ENCODE measurements at regions not wholly inside any gene's neighbourhood (a gene's known extent, or its start where the extent isn't known, plus 50 kb on each side); places are given as distances from the start of the nearest gene placed in this dataset.
"Not testable (repeated sequence)": the region's sequence is repeated elsewhere in the genome, so short reads cannot be mapped to it uniquely, and the experiment has no call there.

DNA sequence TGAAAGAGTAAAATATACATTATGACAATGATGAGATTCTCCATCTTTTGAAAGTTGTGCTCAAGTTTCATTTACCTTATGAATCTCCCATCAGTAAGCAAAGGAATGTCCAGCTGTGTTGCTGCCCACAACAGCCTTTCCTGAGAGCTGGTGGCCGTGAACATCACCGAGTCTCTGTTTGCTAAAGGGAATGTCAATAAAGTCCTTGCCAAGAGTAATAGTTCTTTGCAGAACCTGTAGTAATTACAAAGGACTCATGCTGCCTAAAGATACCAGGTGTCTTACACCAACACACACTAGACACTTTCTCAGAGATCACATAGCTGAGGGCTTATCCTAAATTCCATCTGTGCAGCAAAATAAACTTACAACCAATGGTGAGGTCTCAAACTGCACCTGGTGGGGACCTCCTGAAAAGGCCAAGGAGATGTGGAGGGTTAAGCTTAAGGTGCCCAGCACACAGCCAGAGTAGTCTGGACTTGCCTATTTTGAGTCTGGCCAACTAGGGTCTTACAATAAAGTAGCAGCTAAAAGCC lies 111.1 kb upstream of the DAPK1 start:
- Histone ChIP-seq H4K12ac (ENCODE audit: low read depth, low read length) (no peak overlapping the region), H3K36me3 (ENCODE audit: control insufficient read depth in 1 of 2, insufficient read depth in 2 of 2, low read length in 2 of 2) (no peaks in the 10 kb centered on the region)

DNA sequence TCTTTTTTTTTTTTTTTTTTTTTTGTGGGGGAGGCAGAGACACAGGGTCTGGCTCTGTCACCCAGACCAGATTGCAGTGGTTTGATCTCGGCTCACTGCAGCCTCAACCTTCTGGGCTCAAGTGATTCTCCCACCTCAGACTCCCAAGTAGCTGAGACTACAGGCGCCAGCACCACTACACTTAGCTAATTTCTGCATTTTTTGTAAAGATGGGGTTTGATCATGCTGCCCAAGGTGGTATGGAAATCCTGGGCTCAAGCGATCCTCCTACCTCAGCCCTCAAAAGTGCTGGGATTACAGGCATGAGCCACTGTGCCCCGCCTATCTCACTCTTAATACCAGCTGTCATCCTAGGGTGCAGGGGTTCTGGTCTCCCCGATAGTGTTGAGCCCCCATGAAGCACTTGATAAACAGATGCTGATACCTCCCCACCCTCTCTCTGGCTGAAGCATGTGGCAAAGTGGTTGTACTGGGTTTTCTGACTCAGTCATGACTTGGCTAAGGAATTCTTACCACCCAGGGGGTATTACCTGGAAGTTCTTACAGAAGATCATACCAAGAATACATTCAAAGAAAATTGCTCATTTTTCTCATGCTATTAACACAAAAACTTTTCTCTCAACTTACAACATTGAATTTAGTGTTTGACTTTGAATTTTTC lies 110.2 kb upstream of the DAPK1 start:
- no peak overlapping the region for H3K14ac ChIP-seq (ENCODE audit: low read length)
- whole genome bisulfite sequencing (ENCODE audit: extremely low coverage, insufficient coverage, insufficient read length): no CpG with 5 or more reads among the region's 5 CpGs
- no peaks in the 10 kb centered on the region for H3K79me2 ChIP-seq (ENCODE audit: control insufficient read depth, insufficient read depth, low read length, poor library complexity)
- no peak overlapping the region for H3K23ac ChIP-seq (ENCODE audit: low read length)
- H3K36me3 ChIP-seq (ENCODE audit: control insufficient read depth in 1 of 2, insufficient read depth in 2 of 2, low read length in 2 of 2): no peaks in the 10 kb centered on the region
- H4K91ac ChIP-seq (ENCODE audit: low read depth, low read length): no peak overlapping the region
- H3K18ac ChIP-seq (ENCODE audit: low read length): no peak overlapping the region
- H4K12ac ChIP-seq (ENCODE audit: low read depth, low read length): no peak overlapping the region
- no peaks in the 10 kb centered on the region for H3K9me3 ChIP-seq (ENCODE audit: insufficient read depth, low read depth, low read length)
- no peak overlapping the region for H2AFZ ChIP-seq (ENCODE audit: insufficient read depth, low read length, poor library complexity)
- no peak overlapping the region for H2BK120ac ChIP-seq (ENCODE audit: insufficient read depth, low read length, poor library complexity)
- no peak overlapping the region for H3K4me3 ChIP-seq (ENCODE audit: low read depth, low read length)
- H3K27ac ChIP-seq (ENCODE audit: low read depth, low read length): no peak overlapping the region
- no peak overlapping the region for H2BK5ac ChIP-seq (ENCODE audit: low read depth, low read length, poor library complexity)
- H3K79me1 ChIP-seq (ENCODE audit: low read length): no peaks in the 10 kb centered on the region
- no peak overlapping the region for H2BK12ac ChIP-seq (ENCODE audit: low read length)
- H3K9ac ChIP-seq (ENCODE audit: low read length): no peak overlapping the region
- no peak overlapping the region for H4K8ac ChIP-seq (ENCODE audit: low read depth, low read length)
- H3K4ac ChIP-seq (ENCODE audit: low read depth, low read length): no peak overlapping the region
- no peak overlapping the region for H3K4me2 ChIP-seq (ENCODE audit: low read length)
- H3K27me3 ChIP-seq (ENCODE audit: insufficient read depth, low read length): no peaks in the 10 kb centered on the region
- no peak overlapping the region for H2AK5ac ChIP-seq (ENCODE audit: low read length)
- peaks cover 0 to 3% of the 10 kb centered on the region in 2 experiments for H3K4me1 ChIP-seq (ENCODE audit: control insufficient read depth in 1 of 2, insufficient read depth in 2 of 2, low read length in 2 of 2)
- DNase-seq: peak; percentile 70 to 95

More for the DNA sequence above, 111.1 kb upstream of the DAPK1 start:
- H3K79me2 ChIP-seq (ENCODE audit: control insufficient read depth, insufficient read depth, low read length, poor library complexity): no peaks in the 10 kb centered on the region
- no peaks in the 10 kb centered on the region for H3K79me1 ChIP-seq (ENCODE audit: low read length)
- no peaks in the 10 kb centered on the region for H3K9me3 ChIP-seq (ENCODE audit: insufficient read depth, low read depth, low read length)
- H2BK5ac ChIP-seq (ENCODE audit: low read depth, low read length, poor library complexity): no peak overlapping the region
- H3K4me2 ChIP-seq (ENCODE audit: low read length): no peak overlapping the region
- H3K27ac ChIP-seq (ENCODE audit: low read depth, low read length): no peak overlapping the region
- no peak overlapping the region for H2AK5ac ChIP-seq (ENCODE audit: low read length)
- DNase-seq: peak in 1 of 2 donors; percentile 45
- H3K23ac ChIP-seq (ENCODE audit: low read length): no peak overlapping the region
- no peak overlapping the region for H3K14ac ChIP-seq (ENCODE audit: low read length)
- no peak overlapping the region for H4K8ac ChIP-seq (ENCODE audit: low read depth, low read length)
- H3K4me3 ChIP-seq (ENCODE audit: low read depth, low read length): no peak overlapping the region
- H4K91ac ChIP-seq (ENCODE audit: low read depth, low read length): no peak overlapping the region
- no peaks in the 10 kb centered on the region for H3K27me3 ChIP-seq (ENCODE audit: insufficient read depth, low read length)
- no peak overlapping the region for H2BK120ac ChIP-seq (ENCODE audit: insufficient read depth, low read length, poor library complexity)
- H3K18ac ChIP-seq (ENCODE audit: low read length): no peak overlapping the region
- H2AFZ ChIP-seq (ENCODE audit: insufficient read depth, low read length, poor library complexity): no peak overlapping the region
- no peak overlapping the region for H3K4ac ChIP-seq (ENCODE audit: low read depth, low read length)
- no peak overlapping the region for H2BK12ac ChIP-seq (ENCODE audit: low read length)
- no CpG with 5 or more reads among the region's 2 CpGs for WGBS (ENCODE audit: extremely low coverage, insufficient coverage, insufficient read length)
- no peak overlapping the region for H3K9ac ChIP-seq (ENCODE audit: low read length)
- peaks cover 0 to 5% of the 10 kb centered on the region in 2 experiments for H3K4me1 ChIP-seq (ENCODE audit: control insufficient read depth in 1 of 2, insufficient read depth in 2 of 2, low read length in 2 of 2)

DNA sequence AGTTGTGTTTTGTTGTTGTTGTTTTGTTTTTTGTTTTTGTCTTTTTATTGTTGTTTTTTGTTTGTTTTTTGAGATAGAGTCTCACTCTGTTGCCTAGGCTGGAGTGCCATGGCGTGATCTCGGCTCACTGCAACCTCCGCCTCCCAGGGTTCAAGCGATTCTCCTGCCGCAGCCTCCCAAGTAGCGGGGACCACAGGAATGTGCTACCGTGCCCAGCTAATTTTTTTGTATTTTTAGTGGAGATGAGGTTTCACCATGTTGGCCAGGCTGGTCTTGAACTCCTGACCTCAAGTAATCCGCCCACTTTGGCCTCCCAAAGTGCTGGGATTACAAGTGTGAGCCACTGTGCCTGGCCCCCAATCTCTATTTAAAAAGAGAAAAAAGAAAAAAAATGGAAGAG lies 109.0 kb upstream of the DAPK1 start:
- H3K4me2 ChIP-seq (ENCODE audit: low read length); H3K18ac ChIP-seq (ENCODE audit: low read length); H3K23ac ChIP-seq (ENCODE audit: low read length); H3K14ac ChIP-seq (ENCODE audit: low read length); H2BK5ac ChIP-seq (ENCODE audit: low read depth, low read length, poor library complexity); H3K36me3 ChIP-seq (ENCODE audit: control insufficient read depth in 1 of 2, insufficient read depth in 2 of 2, low read length in 2 of 2); H4K91ac ChIP-seq (ENCODE audit: low read depth, low read length); H3K27ac ChIP-seq (ENCODE audit: low read depth, low read length); H2AK5ac ChIP-seq (ENCODE audit: low read length); H4K8ac ChIP-seq (ENCODE audit: low read depth, low read length); H4K12ac ChIP-seq (ENCODE audit: low read depth, low read length); H3K9me3 ChIP-seq (ENCODE audit: insufficient read depth, low read depth, low read length); H3K9ac ChIP-seq (ENCODE audit: low read length); H2BK12ac ChIP-seq (ENCODE audit: low read length); H3K4me1 ChIP-seq (ENCODE audit: control insufficient read depth in 1 of 2, insufficient read depth in 2 of 2, low read length in 2 of 2); H2BK120ac ChIP-seq (ENCODE audit: insufficient read depth, low read length, poor library complexity); H3K79me1 ChIP-seq (ENCODE audit: low read length); H3K4me3 ChIP-seq (ENCODE audit: low read depth, low read length); H3K4ac ChIP-seq (ENCODE audit: low read depth, low read length); H2AFZ ChIP-seq (ENCODE audit: insufficient read depth, low read length, poor library complexity); H3K79me2 ChIP-seq (ENCODE audit: control insufficient read depth, insufficient read depth, low read length, poor library complexity); H3K27me3 ChIP-seq (ENCODE audit: insufficient read depth, low read length); DNase-seq: not testable (repeated sequence)
- WGBS (ENCODE audit: extremely low coverage, insufficient coverage, insufficient read length): no CpG with 5 or more reads among the region's 8 CpGs

DNA sequence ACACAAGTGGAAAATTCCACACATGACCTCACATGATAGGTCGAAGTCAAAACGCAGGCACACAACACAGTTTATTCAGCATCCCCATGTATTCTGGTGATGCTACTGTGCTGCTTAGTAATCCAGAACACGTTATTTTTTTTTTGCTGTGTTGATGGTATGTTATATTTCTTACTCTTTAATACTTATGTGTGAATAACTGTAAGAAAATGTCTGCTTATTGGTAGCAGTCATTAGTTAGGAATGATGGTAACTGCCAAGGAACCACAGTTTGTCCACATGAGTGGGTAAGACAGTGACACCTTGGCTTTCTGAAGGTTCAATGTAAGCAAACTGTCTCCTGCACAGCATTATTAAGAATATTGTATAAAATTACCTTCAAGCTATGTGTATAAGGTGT lies 107.7 kb upstream of the DAPK1 start:
- no CpG with 5 or more reads among the region's 3 CpGs for WGBS (ENCODE audit: extremely low coverage, insufficient coverage, insufficient read length)
- H2AK5ac ChIP-seq (ENCODE audit: low read length): no peak overlapping the region
- H3K79me2 ChIP-seq (ENCODE audit: control insufficient read depth, insufficient read depth, low read length, poor library complexity): no peaks in the 10 kb centered on the region
- peaks cover 0 to 3% of the 10 kb centered on the region in 2 experiments for H3K4me1 ChIP-seq (ENCODE audit: control insufficient read depth in 1 of 2, insufficient read depth in 2 of 2, low read length in 2 of 2)
- no peaks in the 10 kb centered on the region for H3K9me3 ChIP-seq (ENCODE audit: insufficient read depth, low read depth, low read length)
- no peak overlapping the region for H4K8ac ChIP-seq (ENCODE audit: low read depth, low read length)
- no peak overlapping the region for H4K91ac ChIP-seq (ENCODE audit: low read depth, low read length)
- no peak overlapping the region for H3K4me3 ChIP-seq (ENCODE audit: low read depth, low read length)
- no peaks in the 10 kb centered on the region for H3K36me3 ChIP-seq (ENCODE audit: control insufficient read depth in 1 of 2, insufficient read depth in 2 of 2, low read length in 2 of 2)
- no peaks in the 10 kb centered on the region for H3K27me3 ChIP-seq (ENCODE audit: insufficient read depth, low read length)
- no peak overlapping the region for H3K4me2 ChIP-seq (ENCODE audit: low read length)
- no peaks in the 10 kb centered on the region for H3K79me1 ChIP-seq (ENCODE audit: low read length)
- H3K23ac ChIP-seq (ENCODE audit: low read length): no peak overlapping the region
- no peak overlapping the region for H2BK5ac ChIP-seq (ENCODE audit: low read depth, low read length, poor library complexity)
- H2BK120ac ChIP-seq (ENCODE audit: insufficient read depth, low read length, poor library complexity): no peak overlapping the region
- H4K12ac ChIP-seq (ENCODE audit: low read depth, low read length): no peak overlapping the region
- H2AFZ ChIP-seq (ENCODE audit: insufficient read depth, low read length, poor library complexity): no peak overlapping the region
- no peak overlapping the region for H3K4ac ChIP-seq (ENCODE audit: low read depth, low read length)
- no peak overlapping the region for H3K14ac ChIP-seq (ENCODE audit: low read length)
- H3K9ac ChIP-seq (ENCODE audit: low read length): no peak overlapping the region
- H2BK12ac ChIP-seq (ENCODE audit: low read length): no peak overlapping the region
- peak in 1 of 2 donors; percentile 71 for DNase-seq
- H3K18ac ChIP-seq (ENCODE audit: low read length): no peak overlapping the region
- H3K27ac ChIP-seq (ENCODE audit: low read depth, low read length): no peak overlapping the region
